ENCODE measurements at regions not wholly inside any gene's neighbourhood (a gene's known extent, or its start where the extent isn't known, plus 50 kb on each side); places are given as distances from the start of the nearest gene placed in this dataset.

DNA sequence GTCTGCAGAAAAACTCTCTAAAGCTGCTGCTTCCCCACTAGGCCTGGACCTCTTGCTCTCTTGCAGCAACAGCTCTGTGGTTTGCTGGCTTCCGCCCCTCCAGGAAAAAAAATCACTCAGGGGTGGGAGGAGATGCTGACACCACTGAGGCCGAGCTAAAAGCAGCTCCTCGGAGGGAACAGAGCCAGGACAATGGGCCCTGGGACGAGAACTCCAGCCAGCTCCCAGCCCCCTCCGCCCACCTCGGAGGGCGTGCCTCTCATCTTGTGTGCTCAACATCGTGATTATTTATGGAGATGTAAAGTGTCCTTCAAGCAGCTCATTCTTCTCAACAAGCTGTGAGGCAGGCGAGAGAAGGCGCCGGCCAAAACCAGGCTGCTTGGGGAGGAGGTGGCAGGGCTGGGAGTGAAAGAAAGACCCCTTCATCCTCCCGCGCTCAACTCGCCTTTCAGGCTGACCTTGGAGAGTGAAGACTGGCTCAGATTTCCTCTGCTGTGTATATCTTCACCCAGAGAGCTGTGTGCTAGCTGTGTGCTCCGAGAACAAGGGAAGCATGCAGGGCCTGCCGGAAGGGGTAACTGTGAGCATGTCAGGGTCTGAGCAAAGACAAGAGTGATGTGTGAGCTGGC is 53.5 kb upstream of the LRFN2 start:
- H3K36me3 ChIP-seq (ENCODE audit: control insufficient read depth, insufficient read depth, low read length), result no peaks in the 10 kb centered on the region
- H3K27ac ChIP-seq (ENCODE audit: insufficient read depth, low read length, poor library complexity, severe bottlenecking), result no peak overlapping the region
- H3K9me3 ChIP-seq (ENCODE audit: control insufficient read depth, low read length), result no peaks in the 10 kb centered on the region
- H3K4me1 ChIP-seq (ENCODE audit: control insufficient read depth, insufficient read depth, low read length, poor library complexity, severe bottlenecking), result no peaks in the 10 kb centered on the region
- no peaks in the 10 kb centered on the region for H3K27me3 ChIP-seq (replicated peaks; ENCODE audit: control insufficient read depth, insufficient read depth, low read length, poor library complexity, severe bottlenecking)
- no peak overlapping the region for H3K4me3 ChIP-seq (ENCODE audit: insufficient read depth, low read depth, low read length, poor library complexity, severe bottlenecking)
- DNase-seq, result no peak
